Gastroesophageal sphincter (tissue), 4 donors: ENCODE measurements at regions not wholly inside any gene's neighbourhood (a gene's known extent, or its start where the extent isn't known, plus 50 kb on each side); places are given as distances from the start of the nearest gene placed in this dataset.

Source experiments
- ATAC-seq: fragments of 150-250 bp; one replicate; pipeline ENCODE4 v1.9.1; 2016; ENCODE audit warnings: mild to moderate bottlenecking, moderate library complexity
- H3K27ac ChIP-seq, 4 donors: fragments of 200-600 bp; sonication (generic) in 3 of 4; 1 replicate in 3 of 4; 2 replicates in 1 of 4; pipeline ENCODE4 v1.5.1; 2016 to 2019
- H3K27me3 ChIP-seq: fragments of 200-600 bp; sonication (generic); one replicate; pipeline ENCODE4 v1.5.1; 2019
- H3K36me3 ChIP-seq, 2 donors: fragments of 200-600 bp; sonication (generic); one replicate each; pipeline ENCODE4 v1.5.1; 2019; ENCODE audit warnings: control low read depth in 1 of 2
- H3K4me1 ChIP-seq, 3 donors: fragments of 200-600 bp; sonication (generic); 1 replicate in 2 of 3; 2 replicates in 1 of 3; pipeline ENCODE4 v1.5.1; 2016 to 2019; ENCODE audit warnings: control low read depth in 2 of 3
- H3K4me3 ChIP-seq, 2 donors: fragments of 200-600 bp; sonication (generic); one replicate each; pipeline ENCODE4 v1.5.1; 2019; ENCODE audit warnings: mild to moderate bottlenecking in 1 of 2, moderate library complexity in 1 of 2
- H3K9me3 ChIP-seq, 3 donors: fragments of 200-600 bp; sonication (generic); one replicate each; pipeline ENCODE4 v1.5.1; 2017 to 2019; ENCODE audit warnings: control low read depth in 2 of 3
- CTCF ChIP-seq, 4 experiments: fragments of 200-600 bp in 2 of 4; fragments of 450-650 bp in 2 of 4; sonication (generic) in 1 of 4; IDR thresholded peaks; one replicate each; pipeline ENCODE4 v1.5.1; 2017 to 2019; ENCODE audit warnings: antibody characterized with exemption in 4 of 4, mild to moderate bottlenecking in 2 of 4, moderate library complexity in 2 of 4
- EP300 ChIP-seq: sonication (generic); formaldehyde crosslinking; IDR thresholded peaks from one replicate; pipeline ENCODE4 v1.6.1; 2017; ENCODE audit warnings: antibody characterized with exemption, mild to moderate bottlenecking
- POLR2A ChIP-seq, 2 donors: fragments of 450-650 bp; IDR thresholded peaks; one replicate each; pipeline ENCODE4 v1.6.1; 2017; ENCODE audit warnings: antibody characterized with exemption in 2 of 2, mild to moderate bottlenecking in 2 of 2, moderate library complexity in 1 of 2
- POLR2AphosphoS5 ChIP-seq: sonication (generic); formaldehyde crosslinking; IDR thresholded peaks from one replicate; pipeline ENCODE4 v1.6.1; 2017; ENCODE audit warnings: antibody characterized with exemption
- WGBS, 2 donors: methylation state at CpG; one replicate each; pipeline ENCODE4 v1.1.5; 2018; ENCODE audit warnings: low coverage in 1 of 2; 5-methylcytosine and 5-hydroxymethylcytosine counted together

- 75 to 79% methylated on average over 4 of the region's 4 CpGs for WGBS, 2 donors
- peaks cover 0 to 18% (median 0%) of the 10 kb centered on the region in 3 donors for H3K4me1 ChIP-seq
- no peaks in the 10 kb centered on the region for H3K27me3 ChIP-seq
- no peak for ATAC-seq
- TF ChIP-seq CTCF (IDR thresholded peaks at IDR 0.05) (no peak), POLR2A (IDR thresholded peaks at IDR 0.05) (no peak), POLR2AphosphoS5 (no peak), EP300 (no peak)
- no peaks in the 10 kb centered on the region for H3K36me3 ChIP-seq
- no peaks in the 10 kb centered on the region for H3K9me3 ChIP-seq
- H3K27ac ChIP-seq, result no peak overlapping the region
- H3K4me3 ChIP-seq, result no peak overlapping the region
Observed at GRCh38 chr9:515665-516064, 301.0 kb downstream of the DOCK8 start.

- WGBS, 2 donors, result 86% methylated on average over 3 of the region's 4 CpGs; no CpG with 5 or more reads in 1 of the 2 donors
- no peak overlapping the region for H3K4me3 ChIP-seq
- H3K27me3 ChIP-seq, result no peaks in the 10 kb centered on the region
- no peaks in the 10 kb centered on the region for H3K9me3 ChIP-seq
- no peak overlapping the region for H3K27ac ChIP-seq
- peaks cover 0 to 36% (median 4%) of the 10 kb centered on the region in 3 donors for H3K4me1 ChIP-seq
- no peaks in the 10 kb centered on the region for H3K36me3 ChIP-seq
- no peak for ATAC-seq
- TF ChIP-seq POLR2A (IDR thresholded peaks at IDR 0.05) (no peak), EP300 (no peak), POLR2AphosphoS5 (no peak), CTCF (IDR thresholded peaks at IDR 0.05) (no peak)
Observed at GRCh38 chr9:517993-518392, 303.3 kb downstream of the DOCK8 start.

- ATAC-seq, result no peak
- TF ChIP-seq POLR2A (IDR thresholded peaks at IDR 0.05) (no peak), CTCF (IDR thresholded peaks at IDR 0.05) (no peak), EP300 (no peak), POLR2AphosphoS5 (no peak)
- Histone ChIP-seq H3K9me3 (no peaks in the 10 kb centered on the region), H3K36me3 (no peaks in the 10 kb centered on the region), H3K27me3 (no peaks in the 10 kb centered on the region), H3K27ac (no peak overlapping the region), H3K4me3 (no peak overlapping the region), H3K4me1 (peaks cover 0 to 37% (median 4%) of the 10 kb centered on the region in 3 donors)
- 74 to 90% methylated on average over 4 to 5 of the region's 5 CpGs for WGBS, 2 donors
Observed at GRCh38 chr9:518540-518939, 303.9 kb downstream of the DOCK8 start.

- no peaks in the 10 kb centered on the region for H3K36me3 ChIP-seq
- ATAC-seq, result no peak
- WGBS, 2 donors, result 50 to 83% methylated on average over 3 of the region's 3 CpGs
- H3K27ac ChIP-seq, result no peak overlapping the region
- H3K27me3 ChIP-seq, result no peaks in the 10 kb centered on the region
- H3K4me1 ChIP-seq, result peaks cover 0 to 48% (median 4%) of the 10 kb centered on the region in 3 donors
- TF ChIP-seq EP300 (no peak), POLR2AphosphoS5 (no peak), CTCF (IDR thresholded peaks at IDR 0.05) (no peak), POLR2A (IDR thresholded peaks at IDR 0.05) (no peak)
- no peaks in the 10 kb centered on the region for H3K9me3 ChIP-seq
- no peak overlapping the region for H3K4me3 ChIP-seq
Observed at GRCh38 chr9:519579-519978, 304.9 kb downstream of the DOCK8 start.

- WGBS, 2 donors, result 61 to 73% methylated on average over 3 of the region's 3 CpGs
- no peaks in the 10 kb centered on the region for H3K36me3 ChIP-seq
- H3K4me3 ChIP-seq, result no peak overlapping the region
- TF ChIP-seq POLR2A (IDR thresholded peaks at IDR 0.05) (no peak), EP300 (no peak), POLR2AphosphoS5 (no peak), CTCF (IDR thresholded peaks at IDR 0.05) (no peak)
- no peaks in the 10 kb centered on the region for H3K9me3 ChIP-seq
- peaks cover 0 to 49% (median 4%) of the 10 kb centered on the region in 3 donors for H3K4me1 ChIP-seq
- no peaks in the 10 kb centered on the region for H3K27me3 ChIP-seq
- no peak overlapping the region for H3K27ac ChIP-seq
- ATAC-seq, result no peak
Observed at GRCh38 chr9:520302-520701, 305.6 kb downstream of the DOCK8 start.
